Glutamatergic neuron (in vitro differentiated cells): ENCODE measurements at regions not wholly inside any gene's neighbourhood (a gene's known extent, or its start where the extent isn't known, plus 50 kb on each side); places are given as distances from the start of the nearest gene placed in this dataset.

ENCODE experiments used
- DNase-seq: peaks from one replicate; pipeline ENCODE4 v3.0.0; 2022
- H3K27ac Mint-ChIP-seq: one replicate; pipeline ENCODE4 v1.8.0; 2020; ENCODE audit warnings: mild to moderate bottlenecking, mixed read lengths, inconsistent platforms; ENCODE audit not compliant: unreplicated experiment
- H3K27me3 Mint-ChIP-seq: one replicate; pipeline ENCODE4 v1.8.0; 2020; ENCODE audit warnings: mild to moderate bottlenecking, moderate library complexity, mixed read lengths, inconsistent platforms; ENCODE audit not compliant: unreplicated experiment
- H3K36me3 Mint-ChIP-seq: one replicate; pipeline ENCODE4 v1.8.0; 2020; ENCODE audit warnings: mild to moderate bottlenecking, mixed read lengths, inconsistent platforms; ENCODE audit not compliant: unreplicated experiment
- H3K4me1 Mint-ChIP-seq: one replicate; pipeline ENCODE4 v1.8.0; 2020; ENCODE audit warnings: mild to moderate bottlenecking, low read depth, mixed read lengths, inconsistent platforms; ENCODE audit not compliant: unreplicated experiment
- H3K4me3 Mint-ChIP-seq: one replicate; pipeline ENCODE4 v1.8.0; 2020; ENCODE audit warnings: mild to moderate bottlenecking, mixed read lengths, inconsistent platforms; ENCODE audit not compliant: unreplicated experiment
- H3K9me3 Mint-ChIP-seq: one replicate; pipeline ENCODE4 v1.8.0; 2020; ENCODE audit warnings: mild to moderate bottlenecking, moderate library complexity, mixed read lengths, inconsistent platforms; ENCODE audit not compliant: unreplicated experiment
- CTCF ChIP-seq: fragments of 200-600 bp; sonication (generic); IDR thresholded peaks from one replicate; pipeline ENCODE4 v1.5.0; 2021; ENCODE audit not compliant: partially characterized antibody, unreplicated experiment

- Mint-ChIP-seq H3K4me1 (no peaks in the 10 kb centered on the region), H3K9me3 (no peaks in the 10 kb centered on the region), H3K27me3 (no peaks in the 10 kb centered on the region), H3K27ac (no peak overlapping the region), H3K36me3 (peaks cover 14% of the 10 kb centered on the region), H3K4me3 (no peak overlapping the region)
- TF ChIP-seq CTCF, result no peak
- no peak for DNase-seq
Observed at GRCh38 chr2:157024129-157024528, 233.4 kb upstream of the GALNT5 start.

GRCh38 chr2:157032017-157032416, 225.5 kb upstream of the GALNT5 start:
- H3K27me3 Mint-ChIP-seq, result no peaks in the 10 kb centered on the region
- TF ChIP-seq CTCF, result no peak
- DNase-seq, result no peak
- H3K36me3 Mint-ChIP-seq, result no peaks in the 10 kb centered on the region
- peaks cover 1% of the 10 kb centered on the region for H3K9me3 Mint-ChIP-seq
- no peak overlapping the region for H3K4me3 Mint-ChIP-seq
- H3K27ac Mint-ChIP-seq, result no peak overlapping the region
- H3K4me1 Mint-ChIP-seq, result no peaks in the 10 kb centered on the region

- no peaks in the 10 kb centered on the region for H3K36me3 Mint-ChIP-seq
- TF ChIP-seq CTCF, result no peak
- DNase-seq, result no peak
- H3K4me3 Mint-ChIP-seq, result no peak overlapping the region
- no peaks in the 10 kb centered on the region for H3K9me3 Mint-ChIP-seq
- no peaks in the 10 kb centered on the region for H3K4me1 Mint-ChIP-seq
- H3K27me3 Mint-ChIP-seq, result no peaks in the 10 kb centered on the region
- no peak overlapping the region for H3K27ac Mint-ChIP-seq
Observed at GRCh38 chr2:157036726-157037125, 220.8 kb upstream of the GALNT5 start.

- TF ChIP-seq CTCF, result no peak
- Mint-ChIP-seq H3K4me3 (no peak overlapping the region), H3K27ac (no peak overlapping the region), H3K27me3 (no peaks in the 10 kb centered on the region), H3K4me1 (no peaks in the 10 kb centered on the region), H3K9me3 (no peaks in the 10 kb centered on the region), H3K36me3 (no peaks in the 10 kb centered on the region)
- no peak for DNase-seq
Observed at GRCh38 chr2:157043786-157044185, 213.7 kb upstream of the GALNT5 start.

- no peak for DNase-seq
- H3K27ac Mint-ChIP-seq, result no peak overlapping the region
- no peak overlapping the region for H3K4me3 Mint-ChIP-seq
- no peaks in the 10 kb centered on the region for H3K27me3 Mint-ChIP-seq
- no peaks in the 10 kb centered on the region for H3K4me1 Mint-ChIP-seq
- H3K36me3 Mint-ChIP-seq, result no peaks in the 10 kb centered on the region
- H3K9me3 Mint-ChIP-seq, result no peaks in the 10 kb centered on the region
- TF ChIP-seq CTCF, result no peak
Observed at GRCh38 chr2:157046396-157046795, 211.1 kb upstream of the GALNT5 start.
